VCaP (cell line): ENCODE measurements at regions not wholly inside any gene's neighbourhood (a gene's known extent, or its start where the extent isn't known, plus 50 kb on each side); places are given as distances from the start of the nearest gene placed in this dataset.

Source experiments
- H3K27ac ChIP-seq: fragments of 450-650 bp; 2 replicates; pipeline ENCODE4 v1.5.1; 2017
- CTCF ChIP-seq: fragments of 450-650 bp; conservative IDR thresholded peaks from 2 replicates; pipeline ENCODE4 v1.5.1; 2017; ENCODE audit warnings: mild to moderate bottlenecking, moderate library complexity

- TF ChIP-seq CTCF: no peak
- no peak overlapping the region for H3K27ac ChIP-seq
These were observed 96.3 kb upstream of the ANKRD1 start for GRCh38 chr10:91017198-91017597.

DNA sequence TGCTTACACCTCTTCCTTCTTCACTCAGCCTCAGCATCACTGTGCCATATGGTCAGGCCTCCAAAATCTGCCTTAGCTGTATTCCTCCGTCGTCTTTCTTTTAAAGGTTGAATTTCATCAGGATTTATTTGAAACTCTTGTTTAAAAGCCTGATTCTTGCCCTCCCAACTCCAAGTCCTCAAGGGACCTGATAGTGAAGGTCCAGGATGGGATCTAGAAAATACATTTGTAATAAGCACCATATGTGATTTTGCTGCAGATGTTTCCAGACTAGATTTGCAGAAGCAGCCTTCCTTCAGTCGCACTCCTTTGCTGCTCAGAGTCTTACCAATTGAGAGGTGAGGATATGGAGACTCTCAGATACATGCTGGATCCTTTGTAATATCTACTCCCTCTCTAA lies 101.0 kb upstream of the ANKRD1 start:
- TF ChIP-seq CTCF: no peak
- H3K27ac ChIP-seq: no peak overlapping the region

GRCh38 chr10:91022390-91022789 lies 101.5 kb upstream of the ANKRD1 start:
- no peak for TF ChIP-seq CTCF
- peak overlapping the region; percentile 22; the same call in 1 of the 2 replicates for H3K27ac ChIP-seq

DNA sequence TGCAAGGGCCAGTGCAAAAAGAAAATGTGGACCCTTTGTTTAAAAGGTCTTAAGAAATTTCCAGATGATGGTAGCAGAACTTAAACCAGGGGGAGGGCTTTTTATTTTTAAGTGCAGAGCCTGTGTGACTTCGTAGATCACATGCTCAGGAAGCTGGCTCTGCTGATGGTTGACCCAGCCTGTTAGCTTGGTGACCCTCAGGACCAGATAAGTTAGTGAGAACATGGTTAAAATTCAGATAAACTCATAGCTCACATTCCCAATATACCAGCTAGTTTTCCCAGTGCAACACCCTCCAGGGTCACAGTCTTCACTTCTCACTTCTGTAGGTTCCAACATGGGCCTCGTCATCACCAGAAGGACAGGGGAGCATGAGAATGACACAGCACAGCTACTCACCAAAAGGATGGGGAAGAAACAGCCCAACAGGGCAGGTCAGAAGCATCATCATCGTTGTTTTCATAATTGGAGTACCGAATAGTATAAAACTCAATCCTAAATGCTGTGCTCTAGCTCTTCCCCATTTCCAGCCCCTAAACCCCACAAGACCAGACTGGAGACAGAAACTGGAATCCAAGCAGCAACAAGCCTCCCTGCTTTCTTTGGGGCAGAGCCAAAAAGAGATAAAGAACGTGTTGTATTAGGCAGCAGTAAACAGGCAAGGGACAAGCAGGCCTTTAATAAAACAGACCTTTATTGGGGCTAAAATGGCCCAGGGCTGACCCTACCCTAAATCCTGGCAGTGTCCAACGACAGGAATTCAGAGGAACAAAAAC lies 102.2 kb upstream of the ANKRD1 start:
- no peak for TF ChIP-seq CTCF
- H3K27ac ChIP-seq: peak overlapping the region; percentile 22; the same call in 1 of the 2 replicates

- H3K27ac ChIP-seq: peak overlapping the region; percentile 22; the same call in 1 of the 2 replicates
- TF ChIP-seq CTCF: no peak
These were observed 103.0 kb upstream of the ANKRD1 start for GRCh38 chr10:91023700-91024398.

DNA sequence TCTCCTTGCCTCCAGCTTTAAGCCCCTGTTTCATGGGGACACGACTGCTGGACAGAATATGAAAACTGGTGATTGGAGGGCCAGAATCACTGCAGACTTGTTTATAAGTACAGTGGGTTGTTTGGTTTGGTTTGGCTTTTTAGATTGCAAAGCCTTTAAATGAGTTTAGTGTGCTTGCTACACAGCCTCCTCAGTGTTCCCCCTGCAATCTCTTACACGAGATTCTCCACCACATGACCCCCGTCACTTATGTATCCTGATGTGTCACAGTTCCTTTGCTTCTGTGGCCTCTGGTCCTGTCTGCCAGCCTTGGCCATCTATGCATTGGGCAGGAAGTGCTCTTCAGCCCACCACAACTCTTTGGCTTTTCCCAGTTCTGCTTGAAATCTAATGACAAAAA lies 103.7 kb upstream of the ANKRD1 start:
- H3K27ac ChIP-seq: peak overlapping the region; percentile 22; the same call in 1 of the 2 replicates

More for the DNA sequence above, 103.7 kb upstream of the ANKRD1 start:
- TF ChIP-seq CTCF: no peak
